ENCODE measurements at regions not wholly inside any gene's neighbourhood (a gene's known extent, or its start where the extent isn't known, plus 50 kb on each side); places are given as distances from the start of the nearest gene placed in this dataset.
A peak's percentile ranks its signal among the peaks of the same experiment; 100 is the strongest.

GRCh38 chr18:29874519-29875098, 1167.9 kb downstream of the DSC3 start:
- peak; percentile 5 for DNase-seq (ENCODE audit: low read depth, low spot score)
- no peak for FAIRE-seq

GRCh38 chr18:29873211-29873610, 1169.3 kb downstream of the DSC3 start:
- H3K79me2 ChIP-seq (ENCODE audit: control insufficient read depth, insufficient read depth, low read length), result no peaks in the 10 kb centered on the region
- no peaks in the 10 kb centered on the region for H3K36me3 ChIP-seq (ENCODE audit: control insufficient read depth in 2 of 2, extremely low read depth in 1 of 2, insufficient read depth in 2 of 2, low read length in 2 of 2)
- no peak for DNase-seq (ENCODE audit: low read depth, low spot score)
- H2AFZ ChIP-seq (ENCODE audit: control insufficient read depth, low read length), result no peak overlapping the region
- H3K27me3 ChIP-seq (ENCODE audit: control insufficient read depth, extremely low read depth, insufficient read depth, low read length), result no peaks in the 10 kb centered on the region
- dilution Hi-C loops (cut with MboI; ENCODE audit: extremely low pct_ligation_motif_present, low sequenced_read_pairs), result no loop called here
- no peak for TF ChIP-seq EZH2 (IDR thresholded peaks at IDR 0.05; ENCODE audit: low read length)
- TF ChIP-seq CTCF (optimal IDR thresholded peaks at IDR 0.05 in 1 of 3, IDR thresholded peaks at IDR 0.05 in 1 of 3, conservative IDR thresholded peaks at IDR 0.05 in 1 of 3; ENCODE audit: extremely low read depth in 1 of 3, insufficient read depth in 2 of 3, low read length in 3 of 3), result no peak
- H3K4me1 ChIP-seq (ENCODE audit: control insufficient read depth, extremely low read depth, insufficient read depth, low read length), result no peaks in the 10 kb centered on the region
- no peaks in the 10 kb centered on the region for H4K20me1 ChIP-seq (ENCODE audit: control insufficient read depth, extremely low read depth, insufficient read depth, low read length)
- no peaks in the 10 kb centered on the region for H3K9me1 ChIP-seq (ENCODE audit: control insufficient read depth, extremely low read depth, insufficient read depth, low read length)
- no peak overlapping the region for H3K9ac ChIP-seq (ENCODE audit: control insufficient read depth, extremely low read depth, insufficient read depth, low read length)
- no peak overlapping the region for H3K4me3 ChIP-seq (ENCODE audit: control insufficient read depth in 2 of 3, extremely low read depth in 1 of 3, insufficient read depth in 2 of 3, low read depth in 1 of 3, low read length in 3 of 3)
- H3K4me2 ChIP-seq (ENCODE audit: control insufficient read depth, extremely low read depth, insufficient read depth, low read depth, low read length), result no peak overlapping the region
- no peak for FAIRE-seq
- H3K9me3 ChIP-seq (ENCODE audit: control insufficient read depth, low read depth, low read length), result peaks cover 4% of the 10 kb centered on the region
- no peak overlapping the region for H3K27ac ChIP-seq (ENCODE audit: control insufficient read depth, insufficient read depth, low read length)

More at GRCh38 chr18:29874519-29875098, 1167.9 kb downstream of the DSC3 start:
- peak in 2 of 3 experiments; percentile 38 to 62 for TF ChIP-seq CTCF (optimal IDR thresholded peaks at IDR 0.05 in 1 of 3, IDR thresholded peaks at IDR 0.05 in 1 of 3, conservative IDR thresholded peaks at IDR 0.05 in 1 of 3; ENCODE audit: extremely low read depth in 1 of 3, insufficient read depth in 2 of 3, low read length in 3 of 3)
- TF ChIP-seq EZH2 (IDR thresholded peaks at IDR 0.05; ENCODE audit: low read length), result no peak
- Histone ChIP-seq H3K4me1 (ENCODE audit: control insufficient read depth, extremely low read depth, insufficient read depth, low read length) (no peaks in the 10 kb centered on the region), H2AFZ (ENCODE audit: control insufficient read depth, low read length) (no peak overlapping the region), H3K79me2 (ENCODE audit: control insufficient read depth, insufficient read depth, low read length) (no peaks in the 10 kb centered on the region), H3K4me3 (ENCODE audit: control insufficient read depth in 2 of 3, extremely low read depth in 1 of 3, insufficient read depth in 2 of 3, low read depth in 1 of 3, low read length in 3 of 3) (no peak overlapping the region), H3K36me3 (ENCODE audit: control insufficient read depth in 2 of 2, extremely low read depth in 1 of 2, insufficient read depth in 2 of 2, low read length in 2 of 2) (no peaks in the 10 kb centered on the region), H3K27me3 (ENCODE audit: control insufficient read depth, extremely low read depth, insufficient read depth, low read length) (no peaks in the 10 kb centered on the region), H3K9me1 (ENCODE audit: control insufficient read depth, extremely low read depth, insufficient read depth, low read length) (no peaks in the 10 kb centered on the region), H3K9me3 (ENCODE audit: control insufficient read depth, low read depth, low read length) (peaks cover 4% of the 10 kb centered on the region), H4K20me1 (ENCODE audit: control insufficient read depth, extremely low read depth, insufficient read depth, low read length) (no peaks in the 10 kb centered on the region), H3K27ac (ENCODE audit: control insufficient read depth, insufficient read depth, low read length) (no peak overlapping the region), H3K9ac (ENCODE audit: control insufficient read depth, extremely low read depth, insufficient read depth, low read length) (no peak overlapping the region), H3K4me2 (ENCODE audit: control insufficient read depth, extremely low read depth, insufficient read depth, low read depth, low read length) (no peak overlapping the region)
- dilution Hi-C loops (cut with MboI; ENCODE audit: extremely low pct_ligation_motif_present, low sequenced_read_pairs), result no loop called here

Measured in keratinocyte (primary cell).